GM21619 (cell line): ENCODE measurements at regions not wholly inside any gene's neighbourhood (a gene's known extent, or its start where the extent isn't known, plus 50 kb on each side); places are given as distances from the start of the nearest gene placed in this dataset.
A peak's percentile ranks its signal among the peaks of the same experiment; 100 is the strongest.
"Not testable (repeated sequence)": the region's sequence is repeated elsewhere in the genome, so short reads cannot be mapped to it uniquely, and the experiment has no call there.

Experiments used
- ATAC-seq: cut with Tn5 transposase; IDR thresholded peaks from one replicate; pipeline ENCODE4 v1.9.1; 2021; ENCODE audit not compliant: unreplicated experiment

- no peak for ATAC-seq
Observed at GRCh38 chr4:15162465-15163283, 160.4 kb downstream of the CPEB2 start.

- no peak for ATAC-seq
Observed at GRCh38 chr4:15163284-15163645, 161.0 kb downstream of the CPEB2 start.

- no peak for ATAC-seq
Observed at GRCh38 chr4:15164571-15164970, 162.3 kb downstream of the CPEB2 start.

GRCh38 chr4:15167743-15168142, 165.5 kb downstream of the CPEB2 start:
- no peak for ATAC-seq

- ATAC-seq = no peak
Observed at GRCh38 chr4:15168759-15169158, 166.5 kb downstream of the CPEB2 start.

GRCh38 chr4:15171725-15172124, 169.4 kb downstream of the CPEB2 start:
- ATAC-seq = no peak

- ATAC-seq = no peak
Observed at GRCh38 chr4:15173251-15173650, 171.0 kb downstream of the CPEB2 start.

- ATAC-seq = not testable (repeated sequence)
Observed at GRCh38 chr4:15174168-15174567, 171.9 kb downstream of the CPEB2 start.

GRCh38 chr4:15179842-15180241, 177.6 kb downstream of the CPEB2 start:
- not testable (repeated sequence) for ATAC-seq

- ATAC-seq = peak; percentile 77
Observed at GRCh38 chr4:15182600-15183220, 180.4 kb downstream of the CPEB2 start.

- ATAC-seq = no peak
Observed at GRCh38 chr4:15186149-15186548, 183.9 kb downstream of the CPEB2 start.

- ATAC-seq = no peak
Observed at GRCh38 chr4:15186806-15187205, 184.5 kb downstream of the CPEB2 start.

GRCh38 chr4:15188605-15189539, 186.6 kb downstream of the CPEB2 start:
- peak; percentile 54 for ATAC-seq

- ATAC-seq = no peak
Observed at GRCh38 chr4:15194520-15194919, 192.2 kb downstream of the CPEB2 start.

GRCh38 chr4:15197005-15197404, 194.7 kb downstream of the CPEB2 start:
- no peak for ATAC-seq

- ATAC-seq = no peak
Observed at GRCh38 chr4:15198070-15198727, 195.9 kb downstream of the CPEB2 start.

GRCh38 chr4:15201782-15202181, 199.5 kb downstream of the CPEB2 start:
- no peak for ATAC-seq

GRCh38 chr4:15202481-15202880, 200.2 kb downstream of the CPEB2 start:
- no peak for ATAC-seq

GRCh38 chr4:15206526-15206925, 204.2 kb downstream of the CPEB2 start:
- not testable (repeated sequence) for ATAC-seq

GRCh38 chr4:15213302-15213970, 211.2 kb downstream of the CPEB2 start:
- ATAC-seq = no peak
